Dendritic cell treated with granulocyte-macrophage colony-stimulating factor and Interleukin-4, amounts not matched to agents 40 ng/mL and 50 ng/mL, for 4 days (primary cell): ENCODE measurements at regions not wholly inside any gene's neighbourhood (a gene's known extent, or its start where the extent isn't known, plus 50 kb on each side); places are given as distances from the start of the nearest gene placed in this dataset.

ENCODE experiments used
- H3K27ac Mint-ChIP-seq: one replicate; pipeline ENCODE4 v1.8.0; 2022; ENCODE audit warnings: mild to moderate bottlenecking, mixed read lengths
- H3K27me3 Mint-ChIP-seq: one replicate; pipeline ENCODE4 v1.8.0; 2022; ENCODE audit warnings: mild to moderate bottlenecking, mixed read lengths
- H3K36me3 Mint-ChIP-seq: one replicate; pipeline ENCODE4 v1.8.0; 2022; ENCODE audit warnings: low read depth, mixed read lengths
- H3K4me1 Mint-ChIP-seq: one replicate; pipeline ENCODE4 v1.8.0; 2022; ENCODE audit warnings: low read depth, mixed read lengths
- H3K4me3 Mint-ChIP-seq: one replicate; pipeline ENCODE4 v1.8.0; 2022; ENCODE audit warnings: mild to moderate bottlenecking, moderate library complexity, mixed read lengths
- H3K9me3 Mint-ChIP-seq: one replicate; pipeline ENCODE4 v1.8.0; 2022; ENCODE audit warnings: mixed read lengths
- intact Hi-C: fragments of 100-400 bp; cut with micrococcal nuclease; formaldehyde crosslinking; loops from one replicate; pipeline ENCODE4 v1.15.0; 2022

- H3K27ac Mint-ChIP-seq = peak overlapping the region; percentile 95
- no peaks in the 10 kb centered on the region for H3K9me3 Mint-ChIP-seq
- H3K4me3 Mint-ChIP-seq = no peak overlapping the region
- intact Hi-C loops = no loop called here
- no peaks in the 10 kb centered on the region for H3K27me3 Mint-ChIP-seq
- H3K4me1 Mint-ChIP-seq = peaks cover 79% of the 10 kb centered on the region
- no peaks in the 10 kb centered on the region for H3K36me3 Mint-ChIP-seq
Measured at GRCh38 chr2:174022431-174022830, 57.3 kb upstream of the SP3 start.

- Mint-ChIP-seq H3K4me1 (peaks cover 74% of the 10 kb centered on the region), H3K36me3 (no peaks in the 10 kb centered on the region), H3K27ac (peak overlapping the region; percentile 95), H3K27me3 (no peaks in the 10 kb centered on the region), H3K4me3 (peak overlapping the region; percentile 36), H3K9me3 (no peaks in the 10 kb centered on the region)
- intact Hi-C loops = no loop called here
Measured at GRCh38 chr2:174020926-174021662, 55.9 kb upstream of the SP3 start.

- Mint-ChIP-seq H3K27ac (no peak overlapping the region), H3K4me3 (no peak overlapping the region), H3K9me3 (no peaks in the 10 kb centered on the region), H3K36me3 (no peaks in the 10 kb centered on the region), H3K4me1 (peaks cover 68% of the 10 kb centered on the region), H3K27me3 (no peaks in the 10 kb centered on the region)
- intact Hi-C loops = no loop called here
Measured at GRCh38 chr2:174020026-174020425, 54.9 kb upstream of the SP3 start.

GRCh38 chr2:174016447-174016846, 51.3 kb upstream of the SP3 start:
- intact Hi-C loops = no loop called here
- Mint-ChIP-seq H3K4me3 (no peak overlapping the region), H3K27me3 (no peaks in the 10 kb centered on the region), H3K9me3 (no peaks in the 10 kb centered on the region), H3K36me3 (no peaks in the 10 kb centered on the region), H3K27ac (peak overlapping the region; percentile 26), H3K4me1 (peaks cover 49% of the 10 kb centered on the region)

GRCh38 chr2:174015428-174015827, 50.3 kb upstream of the SP3 start:
- Mint-ChIP-seq H3K27ac (no peak overlapping the region), H3K4me3 (no peak overlapping the region), H3K9me3 (no peaks in the 10 kb centered on the region), H3K27me3 (no peaks in the 10 kb centered on the region), H3K36me3 (no peaks in the 10 kb centered on the region), H3K4me1 (peaks cover 49% of the 10 kb centered on the region)
- intact Hi-C loops = no loop called here
